WTC11 (cell line): ENCODE measurements at regions not wholly inside any gene's neighbourhood (a gene's known extent, or its start where the extent isn't known, plus 50 kb on each side); places are given as distances from the start of the nearest gene placed in this dataset.
"Not testable (repeated sequence)": the region's sequence is repeated elsewhere in the genome, so short reads cannot be mapped to it uniquely, and the experiment has no call there.

Experiments used
- ATF2 ChIP-seq: sonication (generic); formaldehyde crosslinking; IDR thresholded peaks from 2 replicates; pipeline ENCODE4 v1.8.1; 2022; ENCODE audit warnings: low read depth, missing genetic modification reagents, borderline replicate concordance
- CBFB ChIP-seq: sonication (generic); formaldehyde crosslinking; IDR thresholded peaks from 2 replicates; pipeline ENCODE4 v1.8.1; 2022; ENCODE audit warnings: mild to moderate bottlenecking, low read depth, missing genetic modification reagents
- CTCF ChIP-seq: fragments of 200-600 bp; IDR thresholded peaks from 2 replicates; pipeline ENCODE4 v1.8.0; 2022; ENCODE audit warnings: antibody characterized with exemption
- FOXJ3 ChIP-seq: sonication (generic); formaldehyde crosslinking; IDR thresholded peaks from 2 replicates; pipeline ENCODE4 v1.9.0; 2021; ENCODE audit warnings: missing genetic modification reagents, mild to moderate bottlenecking, borderline replicate concordance
- FOXK1 ChIP-seq: sonication (generic); formaldehyde crosslinking; IDR thresholded peaks from 2 replicates; pipeline ENCODE4 v1.8.0; 2022; ENCODE audit warnings: mild to moderate bottlenecking, moderate library complexity, missing genetic modification reagents
- MYBL2 ChIP-seq: sonication (generic); formaldehyde crosslinking; IDR thresholded peaks from 2 replicates; pipeline ENCODE4 v1.8.1; 2023; ENCODE audit warnings: mild to moderate bottlenecking, moderate library complexity, missing genetic modification reagents
- NFE2L1 ChIP-seq: sonication (generic); formaldehyde crosslinking; IDR thresholded peaks from 2 replicates; pipeline ENCODE4 v1.8.1; 2023; ENCODE audit warnings: missing genetic modification reagents
- PRDM15 ChIP-seq: sonication (generic); formaldehyde crosslinking; IDR thresholded peaks from 2 replicates; pipeline ENCODE4 v1.8.0; 2022; ENCODE audit warnings: missing genetic modification reagents
- STAT6 ChIP-seq: sonication (generic); formaldehyde crosslinking; conservative IDR thresholded peaks from 2 replicates; pipeline ENCODE4 v1.8.1; 2023; ENCODE audit warnings: mild to moderate bottlenecking, low read depth, missing genetic modification reagents, moderate library complexity
- TP53 ChIP-seq: sonication (generic); formaldehyde crosslinking; IDR thresholded peaks from 2 replicates; pipeline ENCODE4 v1.8.1; 2023; ENCODE audit warnings: mild to moderate bottlenecking, missing genetic modification reagents
- USF2 ChIP-seq: sonication (generic); formaldehyde crosslinking; IDR thresholded peaks from 2 replicates; pipeline ENCODE4 v1.8.1; 2023; ENCODE audit warnings: mild to moderate bottlenecking, missing genetic modification reagents, moderate library complexity
- ZBTB43 ChIP-seq: sonication (generic); formaldehyde crosslinking; IDR thresholded peaks from 2 replicates; pipeline ENCODE4 v1.8.1; 2023; ENCODE audit warnings: mild to moderate bottlenecking, missing genetic modification reagents
- ZNF219 ChIP-seq: sonication (generic); formaldehyde crosslinking; IDR thresholded peaks from 2 replicates; pipeline ENCODE4 v1.8.0; 2023; ENCODE audit warnings: missing genetic modification reagents, mild to moderate bottlenecking, borderline replicate concordance

- TF ChIP-seq ATF2 (CRISPR knock-in tag); CTCF; ZNF219; FOXJ3 (CRISPR knock-in tag); NFE2L1; CBFB (CRISPR knock-in tag); FOXK1; PRDM15; TP53 (CRISPR knock-in tag); STAT6 (CRISPR knock-in tag); ZBTB43 (CRISPR knock-in tag); MYBL2 (CRISPR knock-in tag); USF2: not testable (repeated sequence)
Measured at GRCh38 chrY:11014229-11014628, 1486.5 kb downstream of the TSPY10 start.
